Epithelial cell of esophagus (primary cell): ENCODE measurements at regions not wholly inside any gene's neighbourhood (a gene's known extent, or its start where the extent isn't known, plus 50 kb on each side); places are given as distances from the start of the nearest gene placed in this dataset.

ENCODE experiments used
- DNase-seq: peaks from one replicate; pipeline ENCODE4 v3.0.0; 2010; ENCODE audit warnings: low read depth
- H3K4me3 ChIP-seq: 2 replicates; pipeline ENCODE4 v1.5.1; 2011; ENCODE audit warnings: mild to moderate bottlenecking, low read length, control low read depth
- CTCF ChIP-seq: IDR thresholded peaks from 2 replicates; pipeline ENCODE4 v1.5.1; 2011; ENCODE audit warnings: low read depth, mild to moderate bottlenecking, low read length, control low read depth, inconsistent platforms; ENCODE audit not compliant: insufficient read depth; ENCODE audit errors: missing control alignments

- DNase-seq = no peak
- TF ChIP-seq CTCF = no peak
- no peak overlapping the region for H3K4me3 ChIP-seq
Measured at GRCh38 chr16:80151722-80152111, 389.1 kb upstream of the DYNLRB2 start.

GRCh38 chr16:80150978-80151721, 389.6 kb upstream of the DYNLRB2 start:
- no peak overlapping the region for H3K4me3 ChIP-seq
- no peak for DNase-seq
- TF ChIP-seq CTCF = no peak

- peak; percentile 58 for DNase-seq
- no peak overlapping the region for H3K4me3 ChIP-seq
- TF ChIP-seq CTCF = no peak
Measured at GRCh38 chr16:80148826-80149225, 392.0 kb upstream of the DYNLRB2 start.

- TF ChIP-seq CTCF = no peak
- H3K4me3 ChIP-seq = no peak overlapping the region
- no peak for DNase-seq
Measured at GRCh38 chr16:80147026-80147655, 393.7 kb upstream of the DYNLRB2 start.

- TF ChIP-seq CTCF = no peak
- H3K4me3 ChIP-seq = no peak overlapping the region
- DNase-seq = peak; percentile 58
Measured at GRCh38 chr16:80144191-80144590, 396.6 kb upstream of the DYNLRB2 start.

GRCh38 chr16:80142940-80143339, 397.9 kb upstream of the DYNLRB2 start:
- H3K4me3 ChIP-seq = no peak overlapping the region
- DNase-seq = no peak
- no peak for TF ChIP-seq CTCF

- TF ChIP-seq CTCF = no peak
- no peak overlapping the region for H3K4me3 ChIP-seq
- DNase-seq = no peak
Measured at GRCh38 chr16:80142281-80142680, 398.5 kb upstream of the DYNLRB2 start.
